HG02884 (cell line): ENCODE measurements at regions not wholly inside any gene's neighbourhood (a gene's known extent, or its start where the extent isn't known, plus 50 kb on each side); places are given as distances from the start of the nearest gene placed in this dataset.
"Not testable (repeated sequence)": the region's sequence is repeated elsewhere in the genome, so short reads cannot be mapped to it uniquely, and the experiment has no call there.

Experiments used
- ATAC-seq: cut with Tn5 transposase; IDR thresholded peaks from one replicate; pipeline ENCODE4 v1.9.1; 2021; ENCODE audit warnings: mild to moderate bottlenecking, moderate library complexity; ENCODE audit not compliant: unreplicated experiment

DNA sequence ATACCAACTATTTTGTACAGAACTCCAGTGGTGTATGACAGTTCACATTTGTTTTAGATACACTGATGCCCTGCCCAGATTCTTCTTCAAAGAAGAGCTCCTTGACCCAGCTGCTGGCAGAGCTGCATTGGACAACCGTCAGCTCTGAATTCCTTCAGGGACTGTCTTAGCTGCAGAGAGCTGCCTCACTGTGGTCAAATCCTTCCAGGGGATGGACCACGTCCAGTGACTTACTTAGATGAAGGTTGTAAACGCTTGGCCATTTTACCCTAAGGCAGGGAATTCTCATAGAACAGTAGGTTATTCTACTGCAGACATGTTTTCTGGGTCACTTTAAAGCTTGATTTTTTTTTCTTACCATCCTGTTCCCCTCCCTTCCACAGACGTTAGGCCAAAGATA is 905.0 kb upstream of the ATXN7L3B start:
- no peak for ATAC-seq

DNA sequence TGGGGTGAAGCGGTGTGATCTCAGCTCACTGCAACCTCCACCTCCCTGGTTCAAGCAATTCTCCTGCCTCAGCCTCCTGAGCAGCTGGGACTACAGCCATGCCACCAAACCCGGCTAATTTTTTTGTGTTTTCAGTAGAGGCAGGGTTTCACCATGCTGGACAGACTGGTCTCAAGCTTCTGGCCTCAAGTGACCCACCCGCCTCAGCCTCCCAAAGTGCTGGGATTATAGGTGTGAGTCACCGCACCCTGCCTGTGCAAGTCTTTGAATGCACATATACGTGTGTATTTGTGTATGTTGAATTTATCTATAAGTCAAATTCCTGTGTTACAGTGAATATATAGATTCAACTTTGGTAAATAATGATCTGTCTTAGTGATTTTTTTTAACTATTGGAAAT is 898.2 kb upstream of the ATXN7L3B start:
- ATAC-seq, result not testable (repeated sequence)

DNA sequence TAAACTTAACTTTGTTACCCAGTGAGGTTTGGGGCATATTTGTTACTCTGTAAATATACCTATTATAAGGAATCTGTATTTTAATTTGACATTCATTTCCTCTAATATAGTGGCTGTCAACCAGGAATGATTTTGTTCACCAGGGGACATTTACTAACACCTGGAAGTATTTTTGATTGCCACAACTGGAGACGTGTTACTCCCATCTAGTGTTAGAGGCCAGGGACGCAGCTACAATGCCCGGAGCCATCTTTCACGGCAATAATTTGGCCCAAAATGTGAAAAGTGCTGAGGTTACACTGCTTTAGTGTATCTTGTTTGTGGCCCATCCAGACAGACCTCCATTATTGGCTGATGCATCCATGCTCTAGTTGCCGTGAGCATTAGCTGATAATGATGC is 881.3 kb upstream of the ATXN7L3B start:
- no peak for ATAC-seq

DNA sequence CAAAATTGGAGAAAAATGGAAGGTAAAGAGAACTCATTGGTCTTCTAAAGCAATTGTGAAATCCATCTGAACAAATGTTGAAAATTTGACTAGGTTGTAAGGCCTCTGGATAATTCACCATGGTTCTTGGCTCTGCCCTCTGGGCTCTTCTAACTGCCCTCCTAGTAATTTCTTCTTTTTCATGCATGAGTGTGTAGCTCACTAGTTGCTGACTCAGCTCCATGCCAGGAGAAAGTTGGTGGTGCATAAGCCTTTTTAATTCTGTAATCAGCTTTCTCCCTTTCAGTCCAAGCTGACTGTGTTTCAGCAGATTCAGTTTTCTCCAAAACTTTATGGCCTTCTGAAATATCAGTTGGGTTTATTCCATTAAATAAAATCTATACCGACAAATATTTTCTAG is 877.8 kb upstream of the ATXN7L3B start:
- ATAC-seq, result no peak

DNA sequence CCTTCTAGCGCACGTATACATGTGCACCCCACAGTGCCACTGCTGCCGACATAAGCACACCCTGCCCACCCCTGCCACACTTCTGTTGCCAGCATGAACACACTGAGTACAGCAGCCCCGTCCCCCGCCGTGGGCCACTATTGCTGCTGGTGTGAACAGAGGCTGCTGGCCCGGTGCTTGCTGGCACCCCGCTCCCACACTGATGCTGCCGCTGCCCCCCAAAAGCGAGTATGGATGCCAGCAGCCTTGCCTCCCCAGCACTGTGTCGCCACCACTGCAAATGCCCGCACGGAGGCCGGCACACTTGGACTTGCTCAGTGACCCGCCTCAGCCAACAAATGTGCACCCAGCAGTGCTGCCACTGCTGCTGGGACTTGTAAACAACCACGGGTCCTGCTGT is 872.4 kb upstream of the ATXN7L3B start:
- no peak for ATAC-seq

DNA sequence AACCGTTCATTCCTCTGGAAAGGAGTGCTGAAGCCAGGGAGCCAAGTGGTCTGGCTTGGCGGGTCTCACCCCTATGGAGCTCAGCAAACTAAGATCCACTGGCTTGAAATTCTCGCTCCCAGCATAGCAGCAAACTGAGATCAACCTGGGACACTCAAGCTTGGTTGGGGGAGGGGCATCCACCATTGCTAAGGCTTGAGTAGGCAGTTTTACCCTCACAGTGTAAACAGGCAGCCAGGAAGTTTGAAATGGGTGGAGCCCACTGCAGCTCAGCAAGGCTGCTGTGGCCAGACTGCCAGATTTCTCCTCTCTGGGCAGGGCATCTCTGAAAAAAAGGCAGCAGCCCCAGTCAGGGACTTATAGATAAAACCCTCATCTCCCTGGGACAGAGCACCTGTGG is 866.1 kb upstream of the ATXN7L3B start:
- ATAC-seq, result not testable (repeated sequence)

DNA sequence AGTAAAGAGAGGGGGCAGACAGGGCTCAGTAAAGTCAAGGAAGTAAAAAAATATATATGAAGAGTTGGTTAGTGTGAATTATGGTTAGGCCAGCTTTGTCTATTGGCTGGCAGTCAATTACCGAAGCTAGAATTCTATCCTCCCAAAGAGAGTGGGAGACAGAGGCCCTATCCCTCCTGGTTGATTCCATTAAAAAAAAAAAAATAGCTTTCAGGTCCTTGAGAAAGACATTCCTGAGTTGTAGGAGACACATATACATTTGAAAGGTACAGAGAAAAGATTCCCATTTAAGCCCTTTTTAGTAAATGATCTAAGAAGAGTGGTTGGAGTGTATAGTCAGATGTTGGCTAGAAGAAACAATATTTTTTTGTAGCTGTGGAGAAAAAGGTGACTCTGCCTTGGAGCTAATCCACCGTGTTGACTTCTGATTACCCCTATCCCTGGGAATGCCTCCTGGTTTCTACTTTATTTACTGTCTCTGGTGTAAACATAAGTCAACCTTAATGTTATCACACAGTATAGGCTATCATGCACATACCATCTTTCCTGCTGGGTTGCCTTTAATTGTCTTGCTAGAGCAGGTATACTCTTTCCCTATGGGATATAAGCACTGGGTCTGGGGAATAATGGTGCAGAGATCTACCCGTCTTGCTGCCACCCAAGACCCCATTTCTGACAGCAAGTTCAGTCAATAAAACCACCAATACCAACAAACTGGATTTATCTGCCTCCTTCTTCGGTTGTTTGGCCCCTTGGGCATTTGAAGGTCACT is 859.9 kb upstream of the ATXN7L3B start:
- no peak for ATAC-seq

DNA sequence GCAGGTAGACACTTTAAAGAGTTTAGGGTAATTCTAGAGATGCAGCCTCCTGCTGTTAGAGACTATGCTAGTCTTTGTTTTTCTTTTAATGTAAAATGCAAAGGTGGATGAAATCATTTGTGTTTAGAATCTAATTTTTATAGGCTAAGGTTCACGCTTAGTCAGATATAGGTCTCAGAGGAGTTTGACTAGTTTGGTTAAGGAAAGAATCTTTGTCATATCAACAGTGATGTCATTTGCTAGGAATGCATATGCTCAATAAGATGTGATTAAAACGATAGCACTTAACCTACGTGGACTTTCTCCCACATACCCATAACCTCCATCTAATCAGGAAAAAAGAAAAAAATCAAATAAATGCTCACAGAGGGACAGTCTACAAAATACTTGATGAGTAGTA is 859.3 kb upstream of the ATXN7L3B start:
- no peak for ATAC-seq

DNA sequence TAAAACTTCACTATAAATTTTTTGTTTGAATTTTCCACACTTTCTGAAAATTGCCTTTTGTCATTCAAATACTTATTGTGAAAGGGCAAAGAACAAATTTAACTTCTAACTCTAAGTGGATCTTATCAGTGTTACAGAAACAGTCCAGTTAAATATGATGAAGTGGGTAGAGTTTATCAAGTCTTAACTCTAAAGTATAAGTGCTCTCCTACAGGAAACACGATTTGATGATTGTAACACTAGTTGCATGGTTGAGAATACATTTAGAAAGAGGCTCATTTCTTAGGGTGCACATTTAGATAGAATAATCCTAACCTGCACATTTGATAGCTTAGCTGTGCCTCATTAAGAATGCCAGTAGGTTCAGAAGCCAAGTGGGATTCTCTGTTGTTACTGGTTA is 838.3 kb upstream of the ATXN7L3B start:
- no peak for ATAC-seq

DNA sequence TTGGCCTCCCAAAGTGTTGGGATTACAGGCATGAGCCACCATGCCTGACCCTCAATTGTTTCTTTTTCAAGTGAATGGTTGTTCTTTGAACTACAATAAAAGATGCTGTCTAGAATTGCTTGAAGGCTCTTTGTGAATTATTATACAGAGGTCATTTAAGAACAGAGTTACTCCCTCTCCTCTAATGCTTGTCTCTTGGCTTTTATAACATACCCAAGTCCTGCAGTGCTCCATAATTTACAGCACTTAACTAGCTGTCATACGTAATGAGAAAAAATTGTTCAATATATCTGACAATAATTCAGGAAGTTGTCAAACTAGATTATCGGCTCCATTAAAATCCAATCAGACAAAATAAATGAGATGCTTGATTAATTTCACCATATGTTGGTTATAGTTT is 823.0 kb upstream of the ATXN7L3B start:
- ATAC-seq, result no peak

DNA sequence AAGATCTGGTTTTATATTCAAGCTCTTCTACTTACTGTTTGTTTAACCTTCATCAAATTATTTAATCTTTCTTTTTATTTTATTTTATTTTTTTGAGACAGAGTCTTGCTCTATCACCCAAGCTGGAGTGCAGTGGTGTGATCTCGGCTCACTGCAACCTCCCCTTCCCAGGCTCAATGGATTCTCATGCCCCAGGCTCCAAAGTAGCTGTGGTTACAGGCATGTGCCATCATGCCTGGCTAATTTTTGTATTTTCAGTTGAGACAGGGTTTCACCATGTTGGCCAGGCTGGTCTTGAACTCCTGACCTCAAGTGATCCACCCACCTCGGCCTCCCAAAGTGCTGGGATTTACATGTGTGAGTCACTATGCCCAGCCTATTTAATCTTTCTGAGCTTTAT is 821.5 kb upstream of the ATXN7L3B start:
- ATAC-seq, result not testable (repeated sequence)

DNA sequence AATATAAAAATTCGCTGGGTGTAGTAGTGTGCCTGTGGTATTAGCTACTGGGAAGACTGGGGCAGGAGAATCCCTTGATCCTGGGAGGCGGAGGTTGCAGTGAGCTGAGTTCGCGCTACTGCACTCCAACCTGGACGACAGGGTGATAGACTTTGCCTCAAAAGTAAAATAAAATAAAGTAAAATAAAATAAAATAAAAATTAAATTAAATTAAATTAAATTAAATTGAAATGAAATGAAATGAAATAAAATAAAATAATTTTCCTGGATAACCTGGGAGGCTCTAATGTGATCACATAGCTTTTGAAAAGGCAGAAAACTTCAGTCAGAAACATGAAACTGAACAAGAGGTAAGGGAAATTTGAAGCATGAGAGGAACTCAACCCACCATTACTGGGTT is 818.4 kb upstream of the ATXN7L3B start:
- no peak for ATAC-seq

DNA sequence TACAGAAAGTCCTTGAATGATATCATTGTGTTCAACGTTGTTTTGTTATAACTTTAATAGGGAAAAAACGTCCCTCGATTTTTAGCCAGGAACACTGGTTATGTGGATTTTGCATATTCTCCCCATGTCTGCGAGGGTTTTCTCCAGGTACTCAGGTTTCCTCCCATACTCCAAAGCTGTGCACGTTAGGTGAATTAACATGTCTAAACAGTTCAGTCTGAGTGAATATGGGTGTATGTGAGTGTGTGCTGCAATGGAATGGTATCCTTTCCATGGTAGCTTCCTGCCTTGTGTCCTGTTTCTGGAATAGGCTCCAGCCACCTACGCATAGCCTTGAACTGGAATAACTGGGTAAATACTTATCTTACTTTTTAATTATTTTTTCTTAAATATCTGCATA is 810.8 kb upstream of the ATXN7L3B start:
- no peak for ATAC-seq

DNA sequence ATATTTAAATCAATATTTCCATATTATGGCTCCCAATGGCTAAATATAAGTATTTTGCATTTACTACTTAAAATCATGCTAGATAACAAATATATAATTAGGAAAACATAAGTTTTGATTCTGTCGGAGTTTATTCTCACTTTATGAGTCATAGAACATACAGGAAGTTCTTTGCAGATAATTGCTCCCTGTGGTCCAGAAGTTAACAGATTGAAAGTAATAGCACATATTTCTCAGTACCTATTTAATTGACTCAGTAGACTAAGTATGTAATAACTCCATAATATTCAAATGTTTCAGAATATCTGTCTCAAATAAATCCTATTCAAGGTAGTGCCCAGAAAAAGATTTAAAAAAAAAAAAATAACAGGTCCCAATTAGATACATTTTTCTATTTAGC is 806.0 kb upstream of the ATXN7L3B start:
- ATAC-seq, result no peak

DNA sequence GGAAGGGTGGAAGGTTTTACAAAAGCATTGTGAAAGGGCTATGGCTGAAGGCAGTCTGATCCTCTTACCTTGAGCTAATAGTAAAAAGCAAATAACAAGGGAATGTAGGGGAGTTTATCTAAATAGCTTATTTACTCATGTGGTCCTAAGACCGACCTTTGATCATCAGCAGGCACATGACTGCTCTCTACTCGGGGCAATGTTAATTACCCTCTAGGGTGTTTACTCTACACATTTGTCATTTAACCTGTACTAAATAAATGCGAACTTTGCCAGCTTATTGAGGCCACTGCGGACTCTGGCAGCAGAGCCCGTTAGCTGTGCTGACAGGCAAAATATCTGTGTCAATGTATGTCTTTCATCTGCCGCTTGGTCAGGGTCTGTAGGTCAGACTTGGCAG is 768.3 kb upstream of the ATXN7L3B start:
- no peak for ATAC-seq

DNA sequence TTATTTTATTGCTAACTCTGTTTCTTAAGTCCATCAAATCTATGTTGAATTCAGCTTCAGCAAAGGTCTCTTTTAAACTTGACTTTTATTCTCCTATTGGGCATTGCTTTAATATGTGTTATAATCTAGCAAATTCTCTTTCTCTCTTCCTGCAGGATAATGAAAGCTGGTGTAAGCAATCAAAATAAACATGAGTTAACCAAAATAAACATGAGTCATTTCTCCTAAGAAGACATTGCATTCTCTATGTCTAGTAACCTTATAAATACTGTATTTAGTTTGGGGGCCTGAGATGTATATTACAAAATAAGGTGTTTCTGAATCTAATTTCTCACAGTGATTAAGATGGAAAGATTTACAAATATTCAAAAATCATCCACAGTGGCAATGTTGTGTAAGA is 739.1 kb upstream of the ATXN7L3B start:
- no peak for ATAC-seq

DNA sequence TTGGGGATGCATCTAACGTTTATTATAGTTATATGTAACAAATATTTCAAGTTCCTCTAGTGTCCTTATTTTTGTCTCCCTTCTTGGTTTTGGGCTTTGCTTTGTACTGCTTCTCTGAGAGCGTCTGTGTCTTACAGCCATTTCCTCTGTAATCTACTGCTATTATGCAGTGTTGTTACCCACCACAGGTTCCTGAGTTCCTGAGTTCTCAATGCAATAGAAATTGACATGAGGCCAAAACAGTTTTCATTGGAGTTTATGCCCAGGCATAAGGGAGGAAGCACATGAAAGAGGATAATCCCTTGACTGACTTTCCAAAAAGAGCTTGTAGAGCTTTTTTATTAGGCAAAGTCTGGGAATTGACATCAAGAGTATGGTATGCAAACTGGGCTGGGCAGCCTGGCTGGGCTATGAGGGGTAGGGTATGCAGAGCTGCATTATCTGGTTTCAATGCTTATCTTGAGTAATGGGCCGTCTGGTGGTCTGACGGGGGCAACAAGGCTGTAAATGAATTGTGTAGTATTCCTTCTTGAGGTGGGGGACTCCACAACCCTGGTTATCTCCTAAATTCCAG is 722.5 kb upstream of the ATXN7L3B start:
- ATAC-seq, result no peak

DNA sequence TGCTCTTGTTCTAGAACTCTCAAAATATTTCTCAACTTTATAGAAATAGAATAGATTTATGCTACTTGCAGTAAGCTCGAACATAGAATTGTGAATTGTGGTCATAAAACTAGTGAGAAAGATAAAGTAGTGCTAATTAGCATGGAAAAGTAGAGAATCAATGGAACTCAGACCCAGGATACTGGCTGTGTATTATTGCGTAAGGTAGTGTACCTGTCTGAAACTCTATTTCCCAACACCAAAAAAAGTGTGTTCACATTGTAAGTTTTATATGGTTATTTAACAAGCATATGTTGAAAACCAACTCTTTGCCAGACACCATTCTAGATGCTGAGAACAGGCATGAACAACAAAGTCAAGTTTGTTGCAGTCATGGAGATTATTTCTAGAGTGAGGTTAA is 720.5 kb upstream of the ATXN7L3B start:
- ATAC-seq, result no peak

DNA sequence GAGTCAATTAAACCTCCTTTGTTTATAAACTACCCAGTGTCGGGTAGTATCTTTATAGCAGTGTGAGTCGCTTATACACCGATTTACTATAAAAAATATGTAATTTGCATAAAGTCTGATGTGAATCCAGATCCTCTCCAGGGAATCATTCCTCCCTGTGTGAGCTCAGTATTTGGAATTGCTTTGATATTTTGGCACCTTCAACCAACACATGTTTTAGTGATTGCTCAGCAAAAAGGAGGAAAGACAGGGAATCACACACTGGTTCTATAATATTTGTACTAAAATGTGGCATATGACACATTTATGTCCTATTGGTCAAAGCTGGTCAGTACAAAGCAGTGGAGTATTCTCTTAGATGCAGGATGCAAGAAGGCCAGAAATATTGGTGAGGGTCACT is 703.9 kb upstream of the ATXN7L3B start:
- no peak for ATAC-seq

DNA sequence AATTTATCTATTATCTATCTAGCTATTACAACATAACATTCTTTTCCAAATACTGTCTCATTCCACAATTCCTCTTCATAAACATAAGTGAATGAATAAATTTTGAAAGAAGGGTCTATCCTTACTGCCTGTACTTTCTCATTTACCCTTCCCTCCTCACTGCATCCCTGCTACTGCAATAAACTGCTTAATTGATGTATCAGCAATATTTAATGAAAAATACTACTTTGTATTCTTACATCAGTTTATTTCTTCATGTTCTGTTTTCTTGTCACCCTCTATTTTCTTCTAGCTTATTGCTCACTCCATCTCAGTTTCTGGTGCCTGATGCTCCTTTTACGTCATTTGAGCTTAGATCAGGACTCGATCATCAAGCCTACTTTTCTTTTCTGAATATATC is 695.7 kb upstream of the ATXN7L3B start:
- no peak for ATAC-seq

DNA sequence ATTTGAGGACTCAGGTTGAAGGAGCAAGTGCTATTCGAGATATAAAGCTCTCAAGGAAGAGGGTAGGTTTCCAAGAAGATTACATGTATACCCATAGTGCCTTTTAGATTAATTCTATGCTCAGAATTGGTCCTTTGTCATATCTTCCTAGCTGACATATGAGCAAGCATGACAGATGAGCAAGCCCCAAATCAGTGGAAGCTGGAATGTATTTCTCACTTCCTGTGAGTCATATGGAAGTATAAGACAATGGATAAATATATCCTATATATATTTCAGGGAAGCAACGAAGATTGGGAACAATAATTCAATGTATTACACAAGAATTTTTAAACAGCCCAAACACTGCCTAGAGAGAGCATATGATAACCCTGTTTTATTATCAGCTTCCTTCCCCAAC is 674.1 kb upstream of the ATXN7L3B start:
- ATAC-seq, result no peak

DNA sequence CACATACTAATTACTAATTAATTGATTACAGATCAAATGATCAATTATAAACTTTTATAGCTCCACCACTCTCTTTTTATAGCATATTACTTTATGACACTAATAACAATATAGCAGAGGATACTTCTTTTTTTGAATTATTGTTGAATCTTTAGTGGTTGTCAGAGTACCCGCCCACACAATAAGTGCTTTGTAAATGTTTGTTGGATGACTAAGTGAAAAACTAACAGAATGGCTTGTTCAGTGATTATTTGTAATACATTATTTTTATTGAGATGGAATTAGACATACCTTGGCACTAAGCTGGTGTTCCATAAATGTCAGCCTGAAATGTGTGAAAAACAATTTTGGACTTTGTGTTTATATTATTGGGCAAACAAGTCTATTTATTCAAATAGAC is 670.5 kb upstream of the ATXN7L3B start:
- ATAC-seq, result no peak

DNA sequence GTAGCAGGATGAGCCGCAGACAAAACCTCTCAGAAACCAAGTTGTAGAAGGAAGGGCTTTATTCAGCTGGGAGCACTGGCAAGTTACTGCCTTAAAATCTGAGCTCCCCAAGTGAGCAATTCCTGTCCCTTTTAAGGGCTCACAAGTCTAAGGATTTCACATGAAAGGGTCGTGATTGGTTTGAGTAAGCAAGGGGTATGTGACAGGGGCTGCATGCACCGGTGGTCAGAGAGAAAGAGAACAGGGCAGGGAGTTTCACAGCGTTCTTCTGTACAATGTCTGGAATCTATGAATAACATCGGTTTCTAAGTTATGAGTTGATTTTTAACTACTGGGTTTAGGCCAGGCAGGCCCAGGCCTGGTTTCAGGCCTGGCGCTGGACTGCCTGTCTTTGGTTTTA is 660.3 kb upstream of the ATXN7L3B start:
- ATAC-seq, result not testable (repeated sequence)
